ENCODE measurements at regions not wholly inside any gene's neighbourhood (a gene's known extent, or its start where the extent isn't known, plus 50 kb on each side); places are given as distances from the start of the nearest gene placed in this dataset.

DNA sequence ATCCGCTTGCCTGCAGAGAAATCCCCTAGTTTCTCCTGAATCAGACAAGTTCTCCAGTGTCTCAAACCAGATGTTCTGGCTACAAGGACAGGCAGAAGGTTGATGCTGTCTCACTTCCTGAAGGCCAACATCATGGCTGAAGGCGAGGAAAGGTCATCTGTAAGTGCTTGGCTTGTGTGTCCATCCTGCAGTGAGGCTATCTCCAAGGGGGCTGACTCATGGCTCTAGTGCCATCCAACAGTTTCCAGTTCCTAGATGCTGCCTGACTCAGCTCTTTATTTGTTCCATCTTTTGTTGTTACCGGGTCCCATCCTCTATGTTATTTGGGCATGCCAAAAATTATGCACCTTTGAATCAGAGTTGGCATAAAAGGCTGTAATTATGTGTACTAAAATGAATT, 232.1 kb upstream of the TBX3 start:
- Histone ChIP-seq H3K36me3 (no peaks in the 10 kb centered on the region), H3K4me3 (no peak overlapping the region), H3K9me3 (peaks cover 5% of the 10 kb centered on the region; the same call in 1 of the 2 replicates), H3K4me2 (peak overlapping the region; percentile 26), H4K20me1 (no peaks in the 10 kb centered on the region), H3K27ac (no peak overlapping the region), H3K9ac (no peak overlapping the region), H3K4me1 (peaks cover 14% of the 10 kb centered on the region), H3K27me3 (no peaks in the 10 kb centered on the region)
- no peak for TF ChIP-seq Cebpa-rat (IDR thresholded peaks at IDR 0.05)

DNA sequence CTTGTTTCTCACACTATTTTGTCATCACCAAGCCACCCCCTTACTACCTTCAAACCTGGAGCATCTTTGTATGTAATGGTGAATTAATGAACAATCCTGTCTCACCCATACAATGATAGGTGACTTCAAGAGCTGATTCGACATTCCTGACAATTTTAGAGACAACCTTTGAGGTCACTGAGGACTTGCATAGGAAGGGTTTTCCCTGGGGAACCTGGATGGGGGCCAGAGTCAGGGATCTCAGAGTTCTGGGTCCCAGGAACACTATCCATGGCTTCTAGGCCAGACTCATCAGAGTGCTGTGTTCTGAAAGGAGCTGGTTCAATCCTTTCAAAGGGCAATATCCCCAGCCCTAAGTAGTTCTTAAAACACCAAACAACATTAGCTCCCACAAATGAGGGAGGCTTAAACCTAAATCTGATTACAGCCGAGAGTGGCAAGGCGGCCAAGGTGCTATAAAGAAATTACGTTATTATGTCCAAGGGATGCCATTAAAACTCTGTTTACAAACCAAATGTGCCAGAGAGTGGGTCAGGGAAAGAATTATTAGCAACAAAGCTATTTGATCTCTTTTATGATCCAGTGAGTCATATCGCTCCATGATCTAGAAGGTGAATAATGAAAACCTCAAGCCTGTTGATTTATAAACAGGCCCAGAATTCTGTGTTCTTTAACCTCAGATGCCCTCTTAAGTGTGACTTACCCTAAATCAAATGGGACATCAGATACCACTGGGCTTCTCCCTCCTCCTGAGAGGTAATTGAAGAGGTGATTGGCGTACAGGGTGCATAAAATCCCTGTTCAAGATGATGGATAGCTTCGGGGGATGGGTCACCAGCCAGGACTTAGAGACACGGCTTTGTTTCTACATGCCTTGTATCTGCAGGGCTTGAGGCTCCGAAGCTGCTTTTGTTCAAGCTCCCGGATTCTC, 230.2 kb upstream of the TBX3 start:
- no peaks in the 10 kb centered on the region for H3K36me3 ChIP-seq
- TF ChIP-seq Cebpa-rat (IDR thresholded peaks at IDR 0.05), result no peak
- no peak overlapping the region for H3K9ac ChIP-seq
- H3K27me3 ChIP-seq, result no peaks in the 10 kb centered on the region
- peaks cover 5% of the 10 kb centered on the region; the same call in 1 of the 2 replicates for H3K9me3 ChIP-seq
- H3K4me2 ChIP-seq, result no peak overlapping the region
- H4K20me1 ChIP-seq, result no peaks in the 10 kb centered on the region
- no peak overlapping the region for H3K4me3 ChIP-seq
- no peak overlapping the region for H3K27ac ChIP-seq
- H3K4me1 ChIP-seq, result peaks cover 12% of the 10 kb centered on the region; the same call in 1 of the 2 replicates

DNA sequence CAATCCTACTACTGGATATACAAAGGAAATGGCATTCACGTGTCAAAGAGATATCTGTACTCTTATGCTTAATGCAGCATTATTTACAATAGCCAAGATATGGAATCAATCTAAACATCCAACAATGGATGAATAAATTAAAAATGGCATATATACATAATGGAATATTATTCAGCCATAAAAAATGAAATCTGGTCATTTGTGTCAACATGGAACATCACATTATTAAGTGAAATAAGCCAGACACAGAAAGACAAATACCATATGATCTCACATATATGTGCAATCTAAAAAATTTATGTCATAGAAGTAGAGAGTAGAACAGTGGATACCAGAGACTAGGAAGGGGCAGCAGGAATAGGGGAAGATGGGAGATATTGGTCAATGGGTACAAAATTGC, 228.8 kb upstream of the TBX3 start:
- H3K9me3 ChIP-seq, result no peaks in the 10 kb centered on the region
- H3K27me3 ChIP-seq, result no peaks in the 10 kb centered on the region
- no peak overlapping the region for H3K4me3 ChIP-seq
- H3K27ac ChIP-seq, result no peak overlapping the region
- H3K4me1 ChIP-seq, result peaks cover 12% of the 10 kb centered on the region; the same call in 1 of the 2 replicates
- no peak for TF ChIP-seq Cebpa-rat (IDR thresholded peaks at IDR 0.05)
- no peak overlapping the region for H3K4me2 ChIP-seq
- H3K9ac ChIP-seq, result no peak overlapping the region
- H3K36me3 ChIP-seq, result no peaks in the 10 kb centered on the region
- no peaks in the 10 kb centered on the region for H4K20me1 ChIP-seq

DNA sequence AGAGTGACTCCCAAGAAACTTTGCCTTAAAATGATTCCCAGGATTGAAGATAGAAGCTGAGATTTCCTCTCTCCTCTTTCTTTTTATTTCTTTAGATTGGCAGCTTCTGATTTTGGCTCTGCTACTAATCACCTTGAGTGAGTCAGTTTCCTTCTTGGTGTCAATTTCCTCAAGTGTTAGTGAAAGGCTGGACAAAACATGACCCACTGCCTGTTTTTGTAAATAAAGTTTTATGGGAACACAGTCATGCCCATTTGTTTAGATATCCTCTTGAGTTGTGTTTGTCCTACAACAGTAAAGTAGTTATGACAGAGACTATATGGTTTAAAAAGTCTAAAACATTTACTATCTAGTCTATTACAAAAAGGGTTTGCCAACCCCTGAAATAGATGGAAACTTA, 227.2 kb upstream of the TBX3 start:
- no peaks in the 10 kb centered on the region for H3K27me3 ChIP-seq
- peaks cover 3% of the 10 kb centered on the region; the same call in 1 of the 2 replicates for H3K4me1 ChIP-seq
- no peaks in the 10 kb centered on the region for H4K20me1 ChIP-seq
- H3K9ac ChIP-seq, result no peak overlapping the region
- no peak overlapping the region for H3K4me3 ChIP-seq
- H3K4me2 ChIP-seq, result no peak overlapping the region
- H3K9me3 ChIP-seq, result 0 out of 2 replicates have a peak, but pooled peaks cover under 1% of the 10 kb centered on the region
- TF ChIP-seq Cebpa-rat (IDR thresholded peaks at IDR 0.05), result no peak
- H3K36me3 ChIP-seq, result no peaks in the 10 kb centered on the region
- no peak overlapping the region for H3K27ac ChIP-seq

DNA sequence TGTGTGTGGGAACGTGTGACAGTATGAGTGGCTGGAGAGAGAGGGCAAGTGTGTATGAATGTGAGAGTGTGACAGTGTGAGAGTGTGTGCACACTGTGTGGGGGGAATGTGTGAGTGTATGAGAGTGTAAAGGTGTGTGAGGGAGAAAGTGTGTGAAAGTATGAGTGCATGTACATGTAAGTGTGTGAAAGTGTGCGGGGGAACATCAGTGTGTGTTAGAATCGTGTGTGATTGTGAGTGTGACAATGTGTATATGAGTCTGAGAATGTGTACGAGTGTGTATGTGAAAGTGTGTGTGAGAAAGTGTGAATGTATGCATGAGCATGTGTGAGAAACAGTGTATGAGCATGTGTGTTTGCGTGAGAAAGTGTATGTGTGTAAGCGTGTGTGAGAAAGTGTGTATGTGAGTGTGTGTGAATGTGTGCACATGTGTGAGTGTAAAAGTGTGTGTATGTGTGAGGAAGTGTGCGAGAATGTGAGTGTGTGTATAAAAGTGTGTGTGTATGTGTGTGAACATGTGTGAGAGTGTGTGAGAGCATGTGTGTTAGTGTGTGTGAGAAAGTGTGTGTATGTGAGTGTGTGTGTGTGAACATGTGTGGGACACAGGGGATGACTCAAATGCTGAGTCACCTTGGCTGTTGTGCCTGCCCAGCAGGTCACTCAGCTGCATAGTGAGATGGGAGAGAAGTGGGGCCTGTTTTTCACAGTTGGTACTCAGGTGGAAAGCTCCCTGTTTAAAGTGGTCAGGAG, 220.5 kb upstream of the TBX3 start:
- Histone ChIP-seq H4K20me1 (no peaks in the 10 kb centered on the region), H3K4me3 (no peak overlapping the region), H3K4me2 (no peak overlapping the region), H3K9me3 (peaks cover 6% of the 10 kb centered on the region; the same call in 1 of the 2 replicates), H3K27me3 (no peaks in the 10 kb centered on the region), H3K4me1 (no peaks in the 10 kb centered on the region), H3K36me3 (no peaks in the 10 kb centered on the region), H3K27ac (no peak overlapping the region), H3K9ac (no peak overlapping the region)
- no peak for TF ChIP-seq Cebpa-rat (IDR thresholded peaks at IDR 0.05)

DNA sequence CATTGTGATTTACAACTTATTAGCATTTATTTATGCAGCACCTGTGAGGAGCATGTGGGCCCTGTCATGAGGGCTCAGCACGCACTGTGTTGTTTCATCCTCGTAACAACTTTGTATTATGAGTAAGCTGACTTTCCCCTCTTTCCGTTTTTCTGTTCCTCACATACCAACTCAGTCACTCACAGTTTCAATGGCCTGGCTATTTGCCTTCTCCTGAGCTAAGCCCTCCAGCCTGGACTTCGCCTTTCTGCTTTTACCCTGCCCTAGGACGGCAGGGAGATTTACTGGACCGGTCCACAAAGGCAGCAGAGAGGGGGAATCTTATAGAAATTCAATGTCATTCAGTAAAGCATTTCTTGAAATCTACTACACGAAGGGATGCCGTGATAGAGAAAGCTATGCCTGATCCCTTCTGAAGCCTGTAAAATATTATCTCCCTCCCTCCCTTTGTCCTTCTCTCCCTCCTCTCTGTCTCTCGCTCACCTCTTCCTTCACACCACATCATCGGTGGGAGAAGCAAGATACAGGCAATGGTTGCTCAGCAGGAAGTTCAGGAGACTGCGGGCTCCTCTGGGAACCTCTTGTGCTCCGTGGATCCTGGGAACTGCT, 219.2 kb upstream of the TBX3 start:
- no peak for TF ChIP-seq Cebpa-rat (IDR thresholded peaks at IDR 0.05)
- H3K4me3 ChIP-seq, result no peak overlapping the region
- no peak overlapping the region for H3K27ac ChIP-seq

DNA sequence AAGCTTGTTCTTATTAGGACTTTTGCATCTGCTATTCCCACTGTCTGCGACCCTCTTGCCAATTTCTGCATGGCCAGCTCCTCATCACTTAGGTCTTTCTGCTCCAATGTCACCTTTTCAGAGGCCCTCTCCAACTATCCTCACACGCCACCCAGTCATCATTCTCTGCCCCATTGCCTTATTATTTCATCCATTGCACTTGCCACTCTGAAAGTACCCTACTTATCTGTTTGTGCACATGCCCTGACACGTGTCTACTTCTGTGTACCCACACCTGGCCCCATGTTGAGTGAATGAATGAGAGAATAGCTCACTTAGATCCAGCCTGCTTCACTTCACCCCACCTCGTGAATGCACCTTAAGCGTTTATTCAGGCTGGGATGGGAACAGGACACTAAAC, 218.7 kb upstream of the TBX3 start:
- Histone ChIP-seq H3K4me1 (no peaks in the 10 kb centered on the region), H3K27me3 (no peaks in the 10 kb centered on the region), H3K36me3 (no peaks in the 10 kb centered on the region), H3K4me3 (no peak overlapping the region), H4K20me1 (no peaks in the 10 kb centered on the region), H3K9me3 (peaks cover 6% of the 10 kb centered on the region; the same call in 1 of the 2 replicates), H3K9ac (no peak overlapping the region), H3K4me2 (no peak overlapping the region), H3K27ac (no peak overlapping the region)
- TF ChIP-seq Cebpa-rat (IDR thresholded peaks at IDR 0.05), result no peak

More for the DNA sequence above, 219.2 kb upstream of the TBX3 start:
- no peaks in the 10 kb centered on the region for H4K20me1 ChIP-seq
- no peaks in the 10 kb centered on the region for H3K4me1 ChIP-seq
- H3K9me3 ChIP-seq, result peaks cover 6% of the 10 kb centered on the region; the same call in 1 of the 2 replicates
- no peaks in the 10 kb centered on the region for H3K36me3 ChIP-seq
- H3K4me2 ChIP-seq, result no peak overlapping the region
- no peak overlapping the region for H3K9ac ChIP-seq
- no peaks in the 10 kb centered on the region for H3K27me3 ChIP-seq

DNA sequence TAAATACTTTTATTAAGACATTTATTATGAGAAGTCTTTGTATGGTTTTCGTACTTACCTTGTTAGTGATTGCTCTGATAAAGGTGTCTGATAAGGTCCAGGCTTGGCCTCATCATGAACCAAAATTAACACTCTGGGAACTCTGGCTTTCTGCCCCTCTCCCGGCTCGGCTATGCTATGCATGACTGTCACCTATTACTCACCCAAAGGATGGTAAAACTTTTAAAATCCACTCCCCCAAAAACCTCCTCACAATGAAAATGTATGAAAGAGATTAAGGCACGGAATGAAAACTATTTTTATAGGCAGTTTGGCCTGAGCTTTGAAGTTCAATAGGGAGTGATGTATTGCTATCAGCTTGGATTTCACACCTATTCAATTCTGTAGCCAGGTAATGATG, 217.3 kb upstream of the TBX3 start:
- Histone ChIP-seq H4K20me1 (no peaks in the 10 kb centered on the region), H3K4me3 (no peak overlapping the region), H3K36me3 (no peaks in the 10 kb centered on the region), H3K9ac (no peak overlapping the region), H3K27ac (no peak overlapping the region), H3K9me3 (peaks cover 6% of the 10 kb centered on the region; the same call in 1 of the 2 replicates), H3K4me2 (no peak overlapping the region), H3K4me1 (no peaks in the 10 kb centered on the region), H3K27me3 (no peaks in the 10 kb centered on the region)
- TF ChIP-seq Cebpa-rat (IDR thresholded peaks at IDR 0.05), result no peak

DNA sequence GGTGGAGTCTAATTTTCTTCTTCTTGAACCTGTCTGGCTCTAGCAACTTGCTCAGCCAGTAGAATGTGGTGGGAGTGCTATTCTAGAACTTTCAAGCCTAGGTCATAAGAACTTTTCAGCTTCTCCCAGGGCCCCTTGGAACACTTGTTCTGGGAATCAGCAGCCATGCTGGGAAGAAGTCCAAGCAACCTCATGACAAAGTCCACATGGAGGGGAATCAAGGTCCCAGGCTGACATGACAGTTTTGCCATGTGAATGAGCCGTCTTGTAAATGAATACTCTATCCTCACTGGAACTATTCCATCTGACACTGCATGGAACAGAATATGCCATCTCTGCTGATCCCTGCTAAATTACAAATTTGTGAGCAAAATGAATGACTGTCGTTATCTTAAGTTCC, 214.2 kb upstream of the TBX3 start:
- Histone ChIP-seq H3K9me3 (no peaks in the 10 kb centered on the region), H3K36me3 (no peaks in the 10 kb centered on the region), H3K9ac (no peak overlapping the region), H3K27me3 (no peaks in the 10 kb centered on the region), H3K4me2 (no peak overlapping the region), H3K4me1 (no peaks in the 10 kb centered on the region), H3K27ac (no peak overlapping the region), H3K4me3 (no peak overlapping the region), H4K20me1 (no peaks in the 10 kb centered on the region)
- TF ChIP-seq Cebpa-rat (IDR thresholded peaks at IDR 0.05), result no peak

Measured in BLaER1 (cell line).